ENCODE measurements at regions not wholly inside any gene's neighbourhood (a gene's known extent, or its start where the extent isn't known, plus 50 kb on each side); places are given as distances from the start of the nearest gene placed in this dataset.
"Not testable (repeated sequence)": the region's sequence is repeated elsewhere in the genome, so short reads cannot be mapped to it uniquely, and the experiment has no call there.

- DNase-seq: no peak
These were observed 135.8 kb downstream of the PLCE1 start for GRCh38 chr10:94129393-94130130.

GRCh38 chr10:94131885-94132284 is 138.2 kb downstream of the PLCE1 start:
- no peak for DNase-seq

- no peak for DNase-seq
These were observed 139.5 kb downstream of the PLCE1 start for GRCh38 chr10:94133239-94133638.

- DNase-seq: no peak
These were observed 144.0 kb downstream of the PLCE1 start for GRCh38 chr10:94137747-94138146.

- no peak for DNase-seq
These were observed 144.7 kb downstream of the PLCE1 start for GRCh38 chr10:94138391-94138790.

GRCh38 chr10:94143261-94143660 is 149.5 kb downstream of the PLCE1 start:
- DNase-seq: no peak

- DNase-seq: no peak
These were observed 152.6 kb downstream of the PLCE1 start for GRCh38 chr10:94146313-94146712.

GRCh38 chr10:94146746-94147145 is 153.0 kb downstream of the PLCE1 start:
- DNase-seq: no peak

- no peak for DNase-seq
These were observed 156.0 kb downstream of the PLCE1 start for GRCh38 chr10:94149702-94150101.

GRCh38 chr10:94150541-94151184 is 156.9 kb downstream of the PLCE1 start:
- no peak for DNase-seq

GRCh38 chr10:94155722-94156271 is 162.1 kb downstream of the PLCE1 start:
- DNase-seq: no peak

GRCh38 chr10:94156453-94156852 is 162.7 kb downstream of the PLCE1 start:
- no peak for DNase-seq

- DNase-seq: not testable (repeated sequence)
These were observed 171.5 kb downstream of the PLCE1 start for GRCh38 chr10:94165158-94165611.

GRCh38 chr10:94172332-94172731 is 178.6 kb downstream of the PLCE1 start:
- no peak for DNase-seq

GRCh38 chr10:94173594-94173993 is 179.9 kb downstream of the PLCE1 start:
- DNase-seq: no peak

GRCh38 chr10:94174838-94175237 is 181.1 kb downstream of the PLCE1 start:
- DNase-seq: no peak

- DNase-seq: no peak
These were observed 184.1 kb downstream of the NOC3L start for GRCh38 chr10:94178475-94179253.

GRCh38 chr10:94180576-94180975 is 182.2 kb downstream of the NOC3L start:
- no peak for DNase-seq

- no peak for DNase-seq
These were observed 179.0 kb downstream of the NOC3L start for GRCh38 chr10:94183666-94184264.

- no peak for DNase-seq
These were observed 176.0 kb downstream of the NOC3L start for GRCh38 chr10:94186722-94187121.

- DNase-seq: no peak
These were observed 170.4 kb downstream of the NOC3L start for GRCh38 chr10:94192333-94192732.

- no peak for DNase-seq
These were observed 169.8 kb downstream of the NOC3L start for GRCh38 chr10:94192974-94193373.
